DND-41 (cell line): ENCODE measurements at regions not wholly inside any gene's neighbourhood (a gene's known extent, or its start where the extent isn't known, plus 50 kb on each side); places are given as distances from the start of the nearest gene placed in this dataset.

ENCODE experiments used
- ATAC-seq: fragments of 200-7000 bp; cut with Tn5 transposase; 3 replicates; pipeline ENCODE4 v1.9.1; 2021; ENCODE audit warnings: low read depth; ENCODE audit not compliant: insufficient read depth
- DNase-seq: peaks from one replicate; pipeline ENCODE4 v3.0.0-alpha.2; 2020
- H2AFZ ChIP-seq: 2 replicates; pipeline ENCODE4 v1.6.0; 2012; ENCODE audit warnings: low read depth, low read length
- H3K27ac ChIP-seq: 2 replicates; pipeline ENCODE4 v1.5.1; 2012; ENCODE audit warnings: low read length, inconsistent platforms
- H3K27me3 ChIP-seq: fragments of 200-600 bp; sonication (generic); 2 replicates; pipeline ENCODE4 v1.6.0; 2012; ENCODE audit warnings: low read length, mild to moderate bottlenecking, inconsistent platforms; ENCODE audit not compliant: insufficient read depth, poor library complexity
- H3K36me3 ChIP-seq: 2 replicates; pipeline ENCODE4 v1.5.1; 2012; ENCODE audit warnings: low read length, inconsistent platforms; ENCODE audit not compliant: insufficient read depth
- H3K4me1 ChIP-seq: 2 replicates; pipeline ENCODE4 v1.5.1; 2012; ENCODE audit warnings: mild to moderate bottlenecking, low read length; ENCODE audit not compliant: insufficient read depth
- H3K4me2 ChIP-seq: 2 replicates; pipeline ENCODE4 v1.6.0; 2012; ENCODE audit warnings: mild to moderate bottlenecking, moderate library complexity, low read length, inconsistent platforms; ENCODE audit not compliant: insufficient read depth
- H3K4me3 ChIP-seq, 2 experiments: fragments of 200-600 bp in 1 of 2; shearing (Covaris generic) in 1 of 2; 2 replicates each; pipeline ENCODE4 v1.5.1; 2012 to 2016; ENCODE audit warnings: inconsistent platforms in 2 of 2, low read length in 2 of 2, mild to moderate bottlenecking in 2 of 2, low read depth in 1 of 2, moderate library complexity in 1 of 2
- H3K79me2 ChIP-seq: 2 replicates; pipeline ENCODE4 v1.6.0; 2012; ENCODE audit warnings: low read length, inconsistent platforms; ENCODE audit not compliant: insufficient read depth
- H3K9ac ChIP-seq: 2 replicates; pipeline ENCODE4 v1.6.0; 2012; ENCODE audit warnings: low read depth, mild to moderate bottlenecking, inconsistent platforms, low read length, moderate library complexity
- H3K9me3 ChIP-seq: 2 replicates; pipeline ENCODE4 v1.5.1; 2012; ENCODE audit warnings: low read length, moderate library complexity, mild to moderate bottlenecking, inconsistent platforms; ENCODE audit not compliant: insufficient read depth, severe bottlenecking
- H4K20me1 ChIP-seq: 2 replicates; pipeline ENCODE4 v1.6.0; 2012; ENCODE audit warnings: low read length; ENCODE audit not compliant: insufficient read depth
- CTCF ChIP-seq: IDR thresholded peaks from 2 replicates; pipeline ENCODE4 v1.5.1; 2012; ENCODE audit warnings: borderline replicate concordance, low read length, moderate library complexity, mild to moderate bottlenecking; ENCODE audit not compliant: poor library complexity, severe bottlenecking; ENCODE audit errors: extremely low read depth
- EZH2 ChIP-seq: IDR thresholded peaks from 3 replicates; pipeline ENCODE4 v1.6.1; 2012; ENCODE audit warnings: borderline replicate concordance, low read depth, mild to moderate bottlenecking, moderate library complexity, low read length, inconsistent platforms; ENCODE audit not compliant: severe bottlenecking

GRCh38 chr6:50974319-50974718, 155.6 kb downstream of the TFAP2B start:
- Histone ChIP-seq H3K27me3 (no peaks in the 10 kb centered on the region), H4K20me1 (no peaks in the 10 kb centered on the region), H3K4me2 (no peak overlapping the region), H3K36me3 (no peaks in the 10 kb centered on the region), H3K9ac (no peak overlapping the region), H3K4me3 (no peak overlapping the region), H3K79me2 (no peaks in the 10 kb centered on the region), H3K27ac (no peak overlapping the region), H3K4me1 (no peaks in the 10 kb centered on the region), H2AFZ (no peak overlapping the region), H3K9me3 (no peaks in the 10 kb centered on the region)
- DNase-seq, result no peak
- TF ChIP-seq CTCF (no peak), EZH2 (no peak)
- no peak for ATAC-seq

GRCh38 chr6:50975216-50975615, 156.5 kb downstream of the TFAP2B start:
- Histone ChIP-seq H3K4me2 (no peak overlapping the region), H2AFZ (no peak overlapping the region), H3K27me3 (no peaks in the 10 kb centered on the region), H3K4me1 (no peaks in the 10 kb centered on the region), H3K4me3 (no peak overlapping the region), H3K9ac (no peak overlapping the region), H3K36me3 (no peaks in the 10 kb centered on the region), H3K79me2 (no peaks in the 10 kb centered on the region), H3K9me3 (no peaks in the 10 kb centered on the region), H3K27ac (no peak overlapping the region), H4K20me1 (no peaks in the 10 kb centered on the region)
- DNase-seq (no peak), ATAC-seq (no peak)
- TF ChIP-seq CTCF (no peak), EZH2 (no peak)

GRCh38 chr6:50976907-50977306, 158.2 kb downstream of the TFAP2B start:
- no peak overlapping the region for H2AFZ ChIP-seq
- TF ChIP-seq CTCF (no peak), EZH2 (no peak)
- no peak overlapping the region for H3K4me3 ChIP-seq
- H3K27ac ChIP-seq, result no peak overlapping the region
- no peak for ATAC-seq
- DNase-seq, result no peak
- no peaks in the 10 kb centered on the region for H3K27me3 ChIP-seq
- no peaks in the 10 kb centered on the region for H4K20me1 ChIP-seq
- H3K79me2 ChIP-seq, result no peaks in the 10 kb centered on the region
- H3K4me2 ChIP-seq, result no peak overlapping the region
- H3K36me3 ChIP-seq, result no peaks in the 10 kb centered on the region
- no peaks in the 10 kb centered on the region for H3K4me1 ChIP-seq
- H3K9ac ChIP-seq, result no peak overlapping the region
- H3K9me3 ChIP-seq, result no peaks in the 10 kb centered on the region

GRCh38 chr6:50977796-50978195, 159.1 kb downstream of the TFAP2B start:
- Histone ChIP-seq H3K27me3 (no peaks in the 10 kb centered on the region), H3K27ac (no peak overlapping the region), H3K9me3 (no peaks in the 10 kb centered on the region), H3K9ac (no peak overlapping the region), H4K20me1 (no peaks in the 10 kb centered on the region), H3K4me1 (no peaks in the 10 kb centered on the region), H2AFZ (no peak overlapping the region), H3K36me3 (no peaks in the 10 kb centered on the region), H3K79me2 (no peaks in the 10 kb centered on the region), H3K4me3 (no peak overlapping the region), H3K4me2 (no peak overlapping the region)
- DNase-seq (no peak), ATAC-seq (no peak)
- TF ChIP-seq EZH2 (no peak), CTCF (no peak)
